Gastrocnemius medialis (tissue), 4 donors: ENCODE measurements at regions not wholly inside any gene's neighbourhood (a gene's known extent, or its start where the extent isn't known, plus 50 kb on each side); places are given as distances from the start of the nearest gene placed in this dataset.

ENCODE experiments used
- POLR2A ChIP-seq, 2 donors: fragments of 450-650 bp; IDR thresholded peaks; one replicate each; pipeline ENCODE4 v1.6.1; 2017; ENCODE audit warnings: antibody characterized with exemption in 2 of 2, mild to moderate bottlenecking in 2 of 2, moderate library complexity in 2 of 2
- TF ChIP-seq, protein P1 (sequence below), 5 experiments: fragments of 450-650 bp in 3 of 5; fragments of 200-600 bp in 2 of 5; sonication (generic) in 2 of 5; IDR thresholded peaks in 4 of 5; conservative IDR thresholded peaks in 1 of 5; 1 replicate in 4 of 5; 2 replicates in 1 of 5; pipeline ENCODE4 v1.5.1; 2016 to 2019; ENCODE audit warnings: antibody characterized with exemption in 5 of 5, mild to moderate bottlenecking in 3 of 5, moderate library complexity in 3 of 5

DNA sequence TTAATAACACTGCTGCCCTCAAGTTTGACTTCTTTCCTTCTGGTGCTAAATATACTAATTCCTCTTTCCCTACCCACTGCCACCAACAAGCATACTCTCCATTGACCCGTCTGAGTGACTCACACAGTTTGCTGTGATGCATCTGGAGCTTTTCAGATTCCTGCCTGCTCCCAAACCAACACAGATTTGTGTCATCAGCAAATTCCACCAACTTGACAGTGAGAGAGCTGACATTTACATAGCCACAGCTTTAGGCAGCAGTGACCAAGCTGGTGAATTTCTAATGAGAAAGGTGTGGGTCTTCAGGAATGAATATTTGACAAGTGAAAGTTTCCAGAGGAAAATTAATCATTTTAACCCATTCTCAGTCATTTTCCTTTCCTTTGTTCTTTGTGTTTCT, 96.5 kb upstream of the PRICKLE2 start:
- no peak for TF ChIP-seq POLR2A (IDR thresholded peaks at IDR 0.05)
- TF ChIP-seq, protein P1, sequence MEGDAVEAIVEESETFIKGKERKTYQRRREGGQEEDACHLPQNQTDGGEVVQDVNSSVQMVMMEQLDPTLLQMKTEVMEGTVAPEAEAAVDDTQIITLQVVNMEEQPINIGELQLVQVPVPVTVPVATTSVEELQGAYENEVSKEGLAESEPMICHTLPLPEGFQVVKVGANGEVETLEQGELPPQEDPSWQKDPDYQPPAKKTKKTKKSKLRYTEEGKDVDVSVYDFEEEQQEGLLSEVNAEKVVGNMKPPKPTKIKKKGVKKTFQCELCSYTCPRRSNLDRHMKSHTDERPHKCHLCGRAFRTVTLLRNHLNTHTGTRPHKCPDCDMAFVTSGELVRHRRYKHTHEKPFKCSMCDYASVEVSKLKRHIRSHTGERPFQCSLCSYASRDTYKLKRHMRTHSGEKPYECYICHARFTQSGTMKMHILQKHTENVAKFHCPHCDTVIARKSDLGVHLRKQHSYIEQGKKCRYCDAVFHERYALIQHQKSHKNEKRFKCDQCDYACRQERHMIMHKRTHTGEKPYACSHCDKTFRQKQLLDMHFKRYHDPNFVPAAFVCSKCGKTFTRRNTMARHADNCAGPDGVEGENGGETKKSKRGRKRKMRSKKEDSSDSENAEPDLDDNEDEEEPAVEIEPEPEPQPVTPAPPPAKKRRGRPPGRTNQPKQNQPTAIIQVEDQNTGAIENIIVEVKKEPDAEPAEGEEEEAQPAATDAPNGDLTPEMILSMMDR (IDR thresholded peaks at IDR 0.05 in 4 of 5, conservative IDR thresholded peaks at IDR 0.05 in 1 of 5) = no peak
